ENCODE measurements at regions not wholly inside any gene's neighbourhood (a gene's known extent, or its start where the extent isn't known, plus 50 kb on each side); places are given as distances from the start of the nearest gene placed in this dataset.

- no peak for TF ChIP-seq CTCF (optimal IDR thresholded peaks at IDR 0.05 in 1 of 3, IDR thresholded peaks at IDR 0.05 in 1 of 3, conservative IDR thresholded peaks at IDR 0.05 in 1 of 3; ENCODE audit: extremely low read depth in 1 of 3, insufficient read depth in 2 of 3, low read length in 3 of 3)
- no peak for TF ChIP-seq EZH2 (IDR thresholded peaks at IDR 0.05; ENCODE audit: low read length)
Measured at GRCh38 chr13:23069566-23069965, 111.2 kb upstream of the SGCG start.

All from keratinocyte (primary cell).